PFSK-1 (cell line): ENCODE measurements at regions not wholly inside any gene's neighbourhood (a gene's known extent, or its start where the extent isn't known, plus 50 kb on each side); places are given as distances from the start of the nearest gene placed in this dataset.

Source experiments
- POLR2AphosphoS5 ChIP-seq: IDR thresholded peaks from 2 replicates; pipeline ENCODE4 v1.6.1; 2012; ENCODE audit warnings: low read depth, mild to moderate bottlenecking, control low read depth, low read length, moderate library complexity
- REST ChIP-seq, 2 experiments: IDR thresholded peaks; 2 replicates each; pipeline versions ENCODE4 v1.6.1 to v1.8.0; 2011 to 2012; ENCODE audit warnings: low read depth in 2 of 2, low read length in 2 of 2, control low read depth in 1 of 2, inconsistent platforms in 1 of 2, mild to moderate bottlenecking in 1 of 2, moderate library complexity in 1 of 2; ENCODE audit not compliant: insufficient read depth in 1 of 2
- SIN3A ChIP-seq: IDR thresholded peaks from 2 replicates; pipeline ENCODE4 v1.6.1; 2012; ENCODE audit warnings: mild to moderate bottlenecking, low read length, moderate library complexity, borderline replicate concordance; ENCODE audit not compliant: insufficient read depth
- TAF1 ChIP-seq: IDR thresholded peaks from 2 replicates; pipeline ENCODE4 v1.6.1; 2012; ENCODE audit warnings: low read length, control low read depth, borderline replicate concordance; ENCODE audit not compliant: insufficient read depth

- TF ChIP-seq SIN3A, result no peak
- TF ChIP-seq POLR2AphosphoS5, result no peak
- no peak for TF ChIP-seq TAF1
- no peak for TF ChIP-seq REST (IDR thresholded peaks at IDR 0.05; ENCODE audit: insufficient read depth in 1 of 2, low read depth in 2 of 2, low read length in 2 of 2)
These were observed 127.9 kb upstream of the USP29 start for GRCh38 chr19:56991912-56992311.
